ENCODE measurements at regions not wholly inside any gene's neighbourhood (a gene's known extent, or its start where the extent isn't known, plus 50 kb on each side); places are given as distances from the start of the nearest gene placed in this dataset.
"Not testable (repeated sequence)": the region's sequence is repeated elsewhere in the genome, so short reads cannot be mapped to it uniquely, and the experiment has no call there.

DNA sequence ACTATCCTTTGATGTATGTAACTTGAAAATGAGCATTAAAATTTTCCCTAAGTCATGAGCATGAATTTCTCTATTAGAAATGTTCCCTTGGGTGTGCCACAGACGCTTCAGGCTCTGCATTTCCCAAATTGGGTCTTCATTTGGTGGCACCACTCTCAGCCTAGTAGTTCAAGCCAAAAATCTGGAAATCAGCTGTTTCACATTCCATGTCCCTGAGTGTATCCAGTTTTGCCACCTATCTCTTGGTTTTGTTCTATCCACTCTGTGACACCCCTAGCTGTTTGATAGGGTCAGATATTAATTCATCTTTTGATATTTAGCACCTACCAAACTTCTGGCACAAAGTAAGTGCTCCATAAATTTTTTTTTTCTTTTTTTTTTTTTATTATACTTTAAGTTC is 89.5 kb upstream of the DPH5 start:
- peaks cover 14% of the 10 kb centered on the region for H3K36me3 Mint-ChIP-seq (ENCODE audit: low read depth)
- peaks cover 8% of the 10 kb centered on the region for H3K9me3 Mint-ChIP-seq
- intact Hi-C loops (cut with micrococcal nuclease) = loop anchor here (10.0 kb wide), 1 partner anchor 50 kb away; no protein-coding TSS in a partner anchor
- H3K27ac Mint-ChIP-seq = no peak overlapping the region
- H3K27me3 Mint-ChIP-seq (ENCODE audit: insufficient read depth) = no peaks in the 10 kb centered on the region
- H3K4me1 Mint-ChIP-seq (ENCODE audit: low read depth) = peaks cover 29% of the 10 kb centered on the region
- no peak overlapping the region for H3K4me3 Mint-ChIP-seq
- no peak for DNase-seq (ENCODE audit: low spot score)

DNA sequence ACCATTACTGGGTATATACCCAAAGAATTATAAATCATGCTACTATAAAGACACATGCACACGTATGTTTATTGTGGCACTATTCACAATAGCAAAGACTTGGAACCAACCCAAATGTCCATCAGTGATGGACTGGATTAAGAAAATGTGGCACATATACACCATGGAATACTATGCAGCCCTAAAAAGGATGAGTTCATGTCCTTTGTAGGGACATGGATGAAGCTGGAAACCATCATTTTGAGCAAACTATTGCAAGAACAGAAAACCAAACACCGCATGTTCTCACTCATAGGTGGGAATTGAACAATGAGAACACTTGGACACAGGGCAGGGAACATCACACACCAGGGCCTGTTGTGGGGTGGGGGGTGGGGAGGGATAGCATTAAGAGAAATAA is 88.5 kb upstream of the DPH5 start:
- not testable (repeated sequence) for H3K27me3 Mint-ChIP-seq (ENCODE audit: insufficient read depth); DNase-seq (ENCODE audit: low spot score); H3K27ac Mint-ChIP-seq; H3K4me3 Mint-ChIP-seq; H3K9me3 Mint-ChIP-seq
- peaks cover 16% of the 10 kb centered on the region for H3K36me3 Mint-ChIP-seq (ENCODE audit: low read depth)
- intact Hi-C loops (cut with micrococcal nuclease) = loop anchor here (10.0 kb wide), 1 partner anchor 49 kb away; no protein-coding TSS in a partner anchor
- peaks cover 36% of the 10 kb centered on the region for H3K4me1 Mint-ChIP-seq (ENCODE audit: low read depth)

DNA sequence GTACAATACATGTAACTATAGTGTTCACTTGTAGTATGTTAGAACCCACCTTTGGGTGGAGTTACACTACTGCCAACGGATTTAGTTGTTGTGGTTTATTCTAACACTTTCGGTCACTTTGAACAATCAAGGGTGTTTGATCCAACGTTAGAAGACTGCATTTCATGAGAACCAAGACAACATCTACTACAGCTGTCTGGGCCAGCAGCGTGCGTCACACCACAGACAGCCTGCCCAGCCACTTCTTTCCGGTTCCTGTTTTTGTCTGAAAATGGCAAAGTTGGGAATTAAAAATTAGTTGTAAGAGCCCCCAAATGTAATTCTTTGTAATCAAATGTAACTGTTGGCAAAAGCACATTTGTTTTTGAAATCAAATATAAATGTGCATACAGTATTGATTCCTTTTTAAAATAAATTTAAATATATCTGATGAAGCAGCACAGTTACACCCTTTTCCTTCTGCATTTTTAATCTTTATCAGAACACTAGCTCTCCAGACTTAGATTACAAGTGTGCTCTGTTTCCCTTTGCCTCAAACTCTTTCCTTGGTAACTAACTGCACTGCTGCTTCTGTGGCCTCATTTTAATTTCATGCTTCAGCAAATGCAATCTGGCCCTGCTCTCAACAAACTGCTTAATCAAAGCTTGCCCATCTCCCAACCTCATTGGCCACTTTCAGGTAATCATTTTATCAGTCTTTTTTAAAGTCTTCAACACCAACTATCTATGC is 86.6 kb upstream of the DPH5 start:
- Mint-ChIP-seq H3K4me3 (peak overlapping the region; percentile 47), H3K27ac (peak overlapping the region; percentile 77), H3K27me3 (ENCODE audit: insufficient read depth) (no peaks in the 10 kb centered on the region), H3K36me3 (ENCODE audit: low read depth) (peaks cover 21% of the 10 kb centered on the region), H3K4me1 (ENCODE audit: low read depth) (peaks cover 40% of the 10 kb centered on the region), H3K9me3 (peaks cover 14% of the 10 kb centered on the region)
- peak; percentile 59 for DNase-seq (ENCODE audit: low spot score)
- intact Hi-C loops (cut with micrococcal nuclease) = loop anchor here (1.0 to 10.0 kb wide), 5 partner anchors 10 to 123 kb away; no protein-coding TSS in a partner anchor

DNA sequence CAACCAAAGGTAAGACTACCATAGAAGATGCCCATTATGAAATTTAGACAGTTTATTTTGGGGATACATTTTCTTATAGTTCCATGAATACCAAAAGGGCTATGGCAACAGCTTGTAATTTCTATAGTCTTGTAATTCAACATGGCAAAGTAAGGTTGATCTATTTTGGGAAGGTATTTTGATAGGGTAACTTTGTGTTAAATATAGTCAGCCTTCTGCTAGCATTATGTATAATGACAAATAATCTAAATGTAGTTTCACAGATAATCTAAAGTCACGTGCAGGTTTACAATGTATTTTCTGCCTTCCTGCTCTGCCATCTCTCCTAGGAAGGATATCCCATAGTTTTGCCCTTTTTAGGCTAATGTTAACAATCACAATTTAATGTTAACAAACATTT is 85.9 kb upstream of the DPH5 start:
- no peak for DNase-seq (ENCODE audit: low spot score)
- peaks cover 21% of the 10 kb centered on the region for H3K36me3 Mint-ChIP-seq (ENCODE audit: low read depth)
- peaks cover 14% of the 10 kb centered on the region for H3K9me3 Mint-ChIP-seq
- intact Hi-C loops (cut with micrococcal nuclease) = loop anchor here (10.0 kb wide), 1 partner anchor 47 kb away; no protein-coding TSS in a partner anchor
- H3K4me1 Mint-ChIP-seq (ENCODE audit: low read depth) = peaks cover 40% of the 10 kb centered on the region
- H3K27ac Mint-ChIP-seq = peak overlapping the region; percentile 77
- no peaks in the 10 kb centered on the region for H3K27me3 Mint-ChIP-seq (ENCODE audit: insufficient read depth)
- peak overlapping the region; percentile 47 for H3K4me3 Mint-ChIP-seq

DNA sequence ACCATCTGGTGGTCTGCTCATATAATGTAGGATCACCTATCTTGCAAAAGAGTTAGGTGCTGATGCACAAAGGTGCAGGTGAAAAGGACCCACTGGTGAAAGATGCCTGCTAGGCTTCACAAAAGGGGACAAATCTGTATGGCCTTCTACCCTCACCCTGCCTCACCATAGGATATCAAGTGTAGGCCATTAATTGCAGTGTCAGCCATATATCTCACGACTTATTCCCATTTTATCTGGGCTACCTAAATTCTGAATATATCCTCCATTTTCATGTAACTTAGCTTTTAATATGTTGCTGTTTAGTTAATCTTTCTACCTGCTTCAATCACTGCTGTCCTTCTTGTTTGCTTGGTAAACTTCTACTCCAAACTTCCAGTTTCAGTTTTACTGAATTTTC is 84.2 kb upstream of the DPH5 start:
- H3K36me3 Mint-ChIP-seq (ENCODE audit: low read depth) = peaks cover 21% of the 10 kb centered on the region
- intact Hi-C loops (cut with micrococcal nuclease) = loop anchor here (10.0 kb wide), 1 partner anchor 45 kb away; no protein-coding TSS in a partner anchor
- peaks cover 14% of the 10 kb centered on the region for H3K9me3 Mint-ChIP-seq
- H3K4me3 Mint-ChIP-seq = no peak overlapping the region
- H3K27me3 Mint-ChIP-seq (ENCODE audit: insufficient read depth) = no peaks in the 10 kb centered on the region
- H3K4me1 Mint-ChIP-seq (ENCODE audit: low read depth) = peaks cover 40% of the 10 kb centered on the region
- no peak overlapping the region for H3K27ac Mint-ChIP-seq
- no peak for DNase-seq (ENCODE audit: low spot score)

DNA sequence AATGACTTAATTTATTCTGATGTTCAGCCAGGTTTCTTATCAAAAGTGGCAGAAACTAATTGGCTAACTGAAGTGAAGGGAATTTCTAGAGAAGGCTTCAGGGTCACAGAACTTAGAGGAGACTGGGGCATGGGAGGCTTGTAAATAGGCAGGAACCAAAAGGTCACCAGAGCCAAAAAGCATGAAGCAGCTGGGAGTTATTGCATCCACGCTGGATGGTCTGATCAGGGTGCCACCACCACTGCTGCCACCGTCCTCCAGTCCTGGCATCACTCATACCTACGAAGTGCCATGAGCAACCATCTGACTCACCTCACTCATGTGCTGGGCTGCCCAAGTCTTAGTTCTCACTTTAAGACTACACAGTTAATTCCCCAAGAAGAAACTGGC is 82.5 kb upstream of the DPH5 start:
- Mint-ChIP-seq H3K9me3 (peaks cover 14% of the 10 kb centered on the region), H3K27ac (no peak overlapping the region), H3K36me3 (ENCODE audit: low read depth) (peaks cover 21% of the 10 kb centered on the region), H3K27me3 (ENCODE audit: insufficient read depth) (no peaks in the 10 kb centered on the region), H3K4me3 (no peak overlapping the region), H3K4me1 (ENCODE audit: low read depth) (peaks cover 40% of the 10 kb centered on the region)
- intact Hi-C loops (cut with micrococcal nuclease) = no loop called here
- no peak for DNase-seq (ENCODE audit: low spot score)

DNA sequence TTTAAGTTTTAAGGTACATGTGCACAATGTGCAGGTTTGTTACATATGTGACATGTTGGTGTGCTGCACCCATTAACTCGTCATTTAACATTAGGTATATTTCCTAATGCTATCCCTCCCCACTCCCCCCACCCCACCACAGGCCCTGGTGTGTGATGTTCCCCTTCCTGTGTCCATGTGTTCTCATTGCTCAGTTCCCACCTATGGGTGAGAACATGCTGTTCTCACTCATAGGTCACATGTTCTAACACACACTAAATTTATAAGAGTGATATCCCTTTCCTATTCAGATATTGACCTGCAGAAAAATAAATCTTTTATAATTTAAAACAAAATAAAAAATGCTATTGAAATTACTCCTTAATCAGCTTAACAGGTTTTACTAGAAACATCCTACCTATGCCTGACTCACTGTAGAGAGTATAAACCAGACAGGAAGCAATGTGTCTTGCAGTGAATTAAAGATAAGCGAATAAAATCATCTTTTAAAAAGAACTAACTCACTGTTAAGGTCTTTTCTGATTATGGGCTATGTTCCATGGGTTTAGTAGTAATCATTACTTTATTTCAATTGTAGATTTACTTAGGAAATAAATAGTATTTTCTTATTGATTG is 82.0 kb upstream of the DPH5 start:
- H3K27me3 Mint-ChIP-seq (ENCODE audit: insufficient read depth) = no peaks in the 10 kb centered on the region
- intact Hi-C loops (cut with micrococcal nuclease) = no loop called here

DNA sequence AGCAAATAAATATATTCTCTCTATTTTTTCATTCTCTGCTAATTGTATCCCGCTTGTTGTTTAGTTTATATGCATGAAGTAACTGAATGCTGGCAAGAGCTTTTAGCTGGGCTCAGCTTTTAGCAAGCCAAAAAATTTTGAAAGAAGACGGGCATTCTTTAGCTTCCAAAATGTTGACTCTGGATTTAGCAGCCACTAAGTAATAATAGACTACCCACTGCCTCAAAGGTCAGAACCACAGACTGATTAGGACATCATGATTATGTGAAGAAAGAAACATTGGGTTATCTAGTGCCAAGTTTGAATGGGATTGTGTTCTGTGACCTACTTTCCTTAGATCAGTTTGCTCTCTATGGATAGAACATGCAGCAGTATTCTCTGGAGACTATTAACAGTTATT is 80.3 kb upstream of the DPH5 start:
- H3K9me3 Mint-ChIP-seq = peaks cover 6% of the 10 kb centered on the region
- H3K4me3 Mint-ChIP-seq = no peak overlapping the region
- H3K4me1 Mint-ChIP-seq (ENCODE audit: low read depth) = peaks cover 23% of the 10 kb centered on the region
- H3K27me3 Mint-ChIP-seq (ENCODE audit: insufficient read depth) = no peaks in the 10 kb centered on the region
- peaks cover 14% of the 10 kb centered on the region for H3K36me3 Mint-ChIP-seq (ENCODE audit: low read depth)
- intact Hi-C loops (cut with micrococcal nuclease) = no loop called here
- DNase-seq (ENCODE audit: low spot score) = no peak
- H3K27ac Mint-ChIP-seq = no peak overlapping the region

More for the DNA sequence above, 82.0 kb upstream of the DPH5 start:
- peaks cover 14% of the 10 kb centered on the region for H3K9me3 Mint-ChIP-seq
- no peak for DNase-seq (ENCODE audit: low spot score)
- no peak overlapping the region for H3K4me3 Mint-ChIP-seq
- H3K36me3 Mint-ChIP-seq (ENCODE audit: low read depth) = peaks cover 21% of the 10 kb centered on the region
- H3K4me1 Mint-ChIP-seq (ENCODE audit: low read depth) = peaks cover 36% of the 10 kb centered on the region
- H3K27ac Mint-ChIP-seq = no peak overlapping the region

DNA sequence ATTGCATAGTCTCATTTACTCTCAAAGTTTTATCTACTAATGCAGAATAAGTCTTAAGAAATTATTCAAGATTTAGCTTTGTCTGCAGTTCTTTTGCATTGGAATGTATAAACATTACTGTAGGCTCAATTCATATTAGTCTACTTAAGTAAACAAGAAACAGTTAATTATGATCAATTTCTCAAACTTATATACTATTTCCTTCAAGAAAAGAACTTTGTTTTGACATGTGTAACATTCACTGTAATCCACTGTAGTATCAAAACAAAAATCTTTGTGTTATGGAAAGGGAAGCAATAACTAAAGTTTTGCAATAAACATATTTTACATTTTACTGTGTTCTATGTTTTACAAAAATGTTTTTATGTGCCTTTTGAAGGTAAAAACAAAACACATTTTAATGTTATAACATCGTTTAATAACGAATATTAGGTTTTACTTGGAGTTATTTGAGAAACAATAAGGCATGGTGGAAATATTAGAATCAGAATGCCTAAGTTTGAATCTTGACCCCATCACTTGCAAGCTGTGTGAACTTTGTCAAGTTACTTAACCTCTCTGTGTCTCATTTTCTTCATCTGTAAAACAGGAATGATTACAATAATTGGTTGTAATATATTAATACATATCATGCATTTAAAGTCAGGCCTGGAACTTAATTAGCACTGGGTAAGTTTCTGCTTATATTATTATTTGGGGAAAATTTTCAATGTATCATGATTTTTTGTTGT is 77.0 kb upstream of the DPH5 start:
- no peak overlapping the region for H3K27ac Mint-ChIP-seq
- no peak for DNase-seq (ENCODE audit: low spot score)
- H3K4me3 Mint-ChIP-seq = no peak overlapping the region
- no peaks in the 10 kb centered on the region for H3K36me3 Mint-ChIP-seq (ENCODE audit: low read depth)
- intact Hi-C loops (cut with micrococcal nuclease) = no loop called here
- H3K9me3 Mint-ChIP-seq = peaks cover 4% of the 10 kb centered on the region
- H3K27me3 Mint-ChIP-seq (ENCODE audit: insufficient read depth) = no peaks in the 10 kb centered on the region
- H3K4me1 Mint-ChIP-seq (ENCODE audit: low read depth) = peaks cover 4% of the 10 kb centered on the region

DNA sequence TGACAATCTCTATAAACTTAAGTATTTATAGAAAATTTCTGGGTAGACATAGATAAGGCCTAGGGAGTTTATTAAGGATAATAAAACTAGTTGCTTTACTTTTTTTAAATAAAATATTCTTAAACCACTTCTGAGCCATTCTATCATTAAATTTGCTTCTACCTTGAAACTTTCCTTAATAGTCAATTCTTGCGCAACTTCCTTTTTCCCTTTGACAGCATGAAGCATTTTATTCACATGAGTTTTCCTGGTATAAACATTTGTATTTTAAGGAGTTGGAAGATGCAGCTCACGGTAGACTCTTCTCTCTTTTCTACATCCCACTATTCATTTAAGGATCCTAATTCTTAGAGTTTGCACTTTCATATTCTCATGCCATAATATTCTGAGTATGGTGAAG is 75.8 kb upstream of the DPH5 start:
- intact Hi-C loops (cut with micrococcal nuclease) = no loop called here
- H3K27me3 Mint-ChIP-seq (ENCODE audit: insufficient read depth) = no peaks in the 10 kb centered on the region
- no peak overlapping the region for H3K27ac Mint-ChIP-seq
- H3K9me3 Mint-ChIP-seq = peaks cover 4% of the 10 kb centered on the region
- H3K36me3 Mint-ChIP-seq (ENCODE audit: low read depth) = no peaks in the 10 kb centered on the region
- peaks cover 4% of the 10 kb centered on the region for H3K4me1 Mint-ChIP-seq (ENCODE audit: low read depth)
- no peak overlapping the region for H3K4me3 Mint-ChIP-seq
- no peak for DNase-seq (ENCODE audit: low spot score)

DNA sequence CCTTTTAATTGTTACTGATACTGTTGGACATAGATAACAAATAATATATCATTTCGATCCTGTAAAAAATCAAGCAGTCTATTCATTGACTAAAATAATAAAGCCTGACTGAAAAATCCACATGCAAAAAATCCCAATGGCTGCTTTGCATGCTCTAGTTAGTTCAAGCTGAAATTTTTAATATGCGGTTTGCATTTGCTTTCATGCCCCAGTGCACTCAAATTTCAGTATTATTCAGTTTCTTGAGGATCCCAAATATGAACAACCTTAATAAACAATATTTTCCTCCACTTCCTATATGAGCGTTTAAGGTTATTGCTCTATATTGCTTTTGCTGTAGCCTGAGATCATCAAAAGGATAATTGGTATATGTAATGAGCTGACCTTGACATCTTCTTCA is 75.1 kb upstream of the DPH5 start:
- Mint-ChIP-seq H3K4me1 (ENCODE audit: low read depth) (peaks cover 4% of the 10 kb centered on the region), H3K27ac (no peak overlapping the region), H3K27me3 (ENCODE audit: insufficient read depth) (no peaks in the 10 kb centered on the region), H3K4me3 (no peak overlapping the region), H3K9me3 (peaks cover 4% of the 10 kb centered on the region), H3K36me3 (ENCODE audit: low read depth) (peaks cover 1% of the 10 kb centered on the region)
- intact Hi-C loops (cut with micrococcal nuclease) = no loop called here
- no peak for DNase-seq (ENCODE audit: low spot score)

DNA sequence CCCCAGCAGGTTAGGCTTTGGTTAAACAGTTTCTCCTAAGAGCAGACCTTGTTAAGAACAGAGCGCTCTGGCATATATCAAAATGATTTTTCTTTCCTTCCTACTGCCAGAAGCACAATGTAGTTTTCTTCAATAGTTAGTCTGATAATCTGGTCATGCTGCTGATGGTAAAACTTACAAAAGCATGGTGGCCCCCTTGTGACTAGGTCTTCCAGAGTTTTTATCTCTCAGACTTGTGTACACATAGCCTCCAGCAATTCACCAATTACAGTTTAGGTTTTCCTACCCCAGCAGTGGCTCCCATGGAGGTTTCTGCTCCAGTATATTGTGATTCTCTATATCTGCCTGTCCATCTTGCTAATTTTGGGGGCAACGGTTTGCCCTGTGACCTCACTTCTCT is 73.3 kb upstream of the DPH5 start:
- H3K27me3 Mint-ChIP-seq (ENCODE audit: insufficient read depth) = no peaks in the 10 kb centered on the region
- peaks cover 4% of the 10 kb centered on the region for H3K9me3 Mint-ChIP-seq
- peaks cover 1% of the 10 kb centered on the region for H3K36me3 Mint-ChIP-seq (ENCODE audit: low read depth)
- intact Hi-C loops (cut with micrococcal nuclease) = no loop called here
- H3K4me3 Mint-ChIP-seq = no peak overlapping the region
- DNase-seq (ENCODE audit: low spot score) = no peak
- peaks cover 4% of the 10 kb centered on the region for H3K4me1 Mint-ChIP-seq (ENCODE audit: low read depth)
- H3K27ac Mint-ChIP-seq = no peak overlapping the region

DNA sequence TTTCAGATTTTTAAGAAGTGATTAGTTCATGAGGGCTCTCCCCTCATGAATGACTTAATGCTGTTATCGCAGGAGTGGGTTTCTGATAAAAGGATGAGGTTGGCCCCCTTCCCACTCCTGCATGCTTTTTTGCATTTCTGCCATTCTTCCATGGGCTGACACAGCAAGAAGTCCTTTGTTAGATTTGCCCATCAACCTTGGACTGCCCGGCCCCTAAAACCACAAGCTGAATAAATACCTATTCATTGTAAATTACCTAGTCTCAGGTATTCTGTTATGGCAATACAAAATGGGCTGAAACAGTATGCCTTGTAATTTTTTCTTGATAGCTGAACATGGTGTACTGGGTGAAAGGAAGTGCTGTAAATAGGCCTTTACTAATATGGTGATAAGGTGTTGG is 72.7 kb upstream of the DPH5 start:
- H3K36me3 Mint-ChIP-seq (ENCODE audit: low read depth) = peaks cover 2% of the 10 kb centered on the region
- no peak overlapping the region for H3K4me3 Mint-ChIP-seq
- DNase-seq (ENCODE audit: low spot score) = no peak
- H3K27ac Mint-ChIP-seq = no peak overlapping the region
- intact Hi-C loops (cut with micrococcal nuclease) = no loop called here
- no peaks in the 10 kb centered on the region for H3K27me3 Mint-ChIP-seq (ENCODE audit: insufficient read depth)
- H3K9me3 Mint-ChIP-seq = peaks cover 5% of the 10 kb centered on the region
- H3K4me1 Mint-ChIP-seq (ENCODE audit: low read depth) = peaks cover 4% of the 10 kb centered on the region

All from activated T-helper 1 cell treated with anti-CD3 and anti-CD28 coated beads, Interleukin-12 subunit alpha, Interleukin-12 subunit beta, Interleukin-2, Interleukin-4 antibody, amounts not matched to agents 30 ng/mL and 10 ng/mL and 1 ng/mL, durations not matched to agents 14 hours and 24 hours and 36 hours (primary cell).